PC-3 (cell line): ENCODE measurements at regions not wholly inside any gene's neighbourhood (a gene's known extent, or its start where the extent isn't known, plus 50 kb on each side); places are given as distances from the start of the nearest gene placed in this dataset.

ENCODE experiments used
- CTCF ChIP-seq: fragments of 300-600 bp; sonication (generic); conservative IDR thresholded peaks from 2 replicates; pipeline ENCODE4 v1.5.1; 2017; ENCODE audit warnings: antibody characterized with exemption, low read depth, mild to moderate bottlenecking, low read length
- EZH2phosphoT487 ChIP-seq: fragments of 300-600 bp; sonication (generic); IDR thresholded peaks from 2 replicates; pipeline ENCODE4 v1.6.1; 2018; ENCODE audit warnings: mild to moderate bottlenecking, antibody characterized with exemption, low read length, borderline replicate concordance

- TF ChIP-seq CTCF (no peak), EZH2phosphoT487 (no peak)
Observed at GRCh38 chr5:143760755-143761154, 51.2 kb upstream of the HMHB1 start.
